ENCODE measurements at regions not wholly inside any gene's neighbourhood (a gene's known extent, or its start where the extent isn't known, plus 50 kb on each side); places are given as distances from the start of the nearest gene placed in this dataset.
"Not testable (repeated sequence)": the region's sequence is repeated elsewhere in the genome, so short reads cannot be mapped to it uniquely, and the experiment has no call there.

- H3K9me3 ChIP-seq; H3K4me1 ChIP-seq (ENCODE audit: control insufficient read depth in 1 of 2, insufficient read depth in 1 of 2, low read depth in 1 of 2, low read length in 1 of 2); H3K27me3 ChIP-seq; H3K4me3 ChIP-seq (ENCODE audit: low read depth in 1 of 2, low read length in 1 of 2); H3K27ac ChIP-seq; H3K36me3 ChIP-seq: not testable (repeated sequence)
Observed at GRCh38 chr4:49177847-49178246, 191.8 kb downstream of the CWH43 start.

- not testable (repeated sequence) for H3K9me3 ChIP-seq; H3K4me3 ChIP-seq (ENCODE audit: low read depth in 1 of 2, low read length in 1 of 2); H3K4me1 ChIP-seq (ENCODE audit: control insufficient read depth in 1 of 2, insufficient read depth in 1 of 2, low read depth in 1 of 2, low read length in 1 of 2); H3K27me3 ChIP-seq; H3K27ac ChIP-seq; H3K36me3 ChIP-seq
Observed at GRCh38 chr4:49181088-49181487, 195.0 kb downstream of the CWH43 start.

GRCh38 chr4:49211396-49212194 lies 225.5 kb downstream of the CWH43 start:
- not testable (repeated sequence) for H3K27me3 ChIP-seq; H3K4me1 ChIP-seq (ENCODE audit: control insufficient read depth in 1 of 2, insufficient read depth in 1 of 2, low read depth in 1 of 2, low read length in 1 of 2); H3K4me3 ChIP-seq (ENCODE audit: low read depth in 1 of 2, low read length in 1 of 2); H3K36me3 ChIP-seq; H3K27ac ChIP-seq; H3K9me3 ChIP-seq

- H3K4me3 ChIP-seq (ENCODE audit: low read depth in 1 of 2, low read length in 1 of 2); H3K27ac ChIP-seq; H3K27me3 ChIP-seq; H3K36me3 ChIP-seq; H3K9me3 ChIP-seq; H3K4me1 ChIP-seq (ENCODE audit: control insufficient read depth in 1 of 2, insufficient read depth in 1 of 2, low read depth in 1 of 2, low read length in 1 of 2): not testable (repeated sequence)
Observed at GRCh38 chr4:49213250-49213649, 227.2 kb downstream of the CWH43 start.

- H3K4me1 ChIP-seq (ENCODE audit: control insufficient read depth in 1 of 2, insufficient read depth in 1 of 2, low read depth in 1 of 2, low read length in 1 of 2); H3K27me3 ChIP-seq; H3K27ac ChIP-seq; H3K4me3 ChIP-seq (ENCODE audit: low read depth in 1 of 2, low read length in 1 of 2); H3K36me3 ChIP-seq; H3K9me3 ChIP-seq: not testable (repeated sequence)
Observed at GRCh38 chr4:49213750-49214149, 227.7 kb downstream of the CWH43 start.

- H3K27ac ChIP-seq; H3K9me3 ChIP-seq; H3K27me3 ChIP-seq; H3K4me1 ChIP-seq (ENCODE audit: control insufficient read depth in 1 of 2, insufficient read depth in 1 of 2, low read depth in 1 of 2, low read length in 1 of 2); H3K4me3 ChIP-seq (ENCODE audit: low read depth in 1 of 2, low read length in 1 of 2); H3K36me3 ChIP-seq: not testable (repeated sequence)
Observed at GRCh38 chr4:49214453-49215081, 228.5 kb downstream of the CWH43 start.

- not testable (repeated sequence) for H3K27me3 ChIP-seq; H3K4me3 ChIP-seq (ENCODE audit: low read depth in 1 of 2, low read length in 1 of 2); H3K9me3 ChIP-seq; H3K36me3 ChIP-seq; H3K27ac ChIP-seq; H3K4me1 ChIP-seq (ENCODE audit: control insufficient read depth in 1 of 2, insufficient read depth in 1 of 2, low read depth in 1 of 2, low read length in 1 of 2)
Observed at GRCh38 chr4:49215082-49215479, 229.0 kb downstream of the CWH43 start.

GRCh38 chr4:49216606-49217005 lies 230.5 kb downstream of the CWH43 start:
- H3K4me1 ChIP-seq (ENCODE audit: control insufficient read depth in 1 of 2, insufficient read depth in 1 of 2, low read depth in 1 of 2, low read length in 1 of 2); H3K9me3 ChIP-seq; H3K27me3 ChIP-seq; H3K27ac ChIP-seq; H3K36me3 ChIP-seq; H3K4me3 ChIP-seq (ENCODE audit: low read depth in 1 of 2, low read length in 1 of 2): not testable (repeated sequence)

- H3K4me1 ChIP-seq (ENCODE audit: control insufficient read depth in 1 of 2, insufficient read depth in 1 of 2, low read depth in 1 of 2, low read length in 1 of 2): no peaks in the 10 kb centered on the region
- no peak overlapping the region for H3K27ac ChIP-seq
- TF ChIP-seq CTCF (IDR thresholded peaks at IDR 0.05): no peak
- H3K4me3 ChIP-seq (ENCODE audit: low read depth in 1 of 2, low read length in 1 of 2): no peak overlapping the region
- no peaks in the 10 kb centered on the region for H3K36me3 ChIP-seq
- no peaks in the 10 kb centered on the region for H3K27me3 ChIP-seq
- H3K9me3 ChIP-seq: no peaks in the 10 kb centered on the region
Observed at GRCh38 chr4:49217492-49217891, 231.4 kb downstream of the CWH43 start.

- H3K27ac ChIP-seq; H3K27me3 ChIP-seq; H3K4me1 ChIP-seq (ENCODE audit: control insufficient read depth in 1 of 2, insufficient read depth in 1 of 2, low read depth in 1 of 2, low read length in 1 of 2); H3K36me3 ChIP-seq; H3K4me3 ChIP-seq (ENCODE audit: low read depth in 1 of 2, low read length in 1 of 2); H3K9me3 ChIP-seq: not testable (repeated sequence)
Observed at GRCh38 chr4:49218094-49218493, 232.0 kb downstream of the CWH43 start.

- H3K4me3 ChIP-seq (ENCODE audit: low read depth in 1 of 2, low read length in 1 of 2); H3K9me3 ChIP-seq; H3K36me3 ChIP-seq; H3K4me1 ChIP-seq (ENCODE audit: control insufficient read depth in 1 of 2, insufficient read depth in 1 of 2, low read depth in 1 of 2, low read length in 1 of 2); H3K27me3 ChIP-seq; H3K27ac ChIP-seq: not testable (repeated sequence)
Observed at GRCh38 chr4:49218931-49219330, 232.9 kb downstream of the CWH43 start.

GRCh38 chr4:49219489-49220225 lies 233.6 kb downstream of the CWH43 start:
- not testable (repeated sequence) for H3K27me3 ChIP-seq; H3K36me3 ChIP-seq; H3K4me1 ChIP-seq (ENCODE audit: control insufficient read depth in 1 of 2, insufficient read depth in 1 of 2, low read depth in 1 of 2, low read length in 1 of 2); H3K4me3 ChIP-seq (ENCODE audit: low read depth in 1 of 2, low read length in 1 of 2); H3K9me3 ChIP-seq; H3K27ac ChIP-seq

All from neutrophil (primary cell).